CD4-positive, alpha-beta T cell treated with Interleukin-15 for 1 hour (primary cell): ENCODE measurements at regions not wholly inside any gene's neighbourhood (a gene's known extent, or its start where the extent isn't known, plus 50 kb on each side); places are given as distances from the start of the nearest gene placed in this dataset.
A peak's percentile ranks its signal among the peaks of the same experiment; 100 is the strongest.

Experiments
- DNase-seq: peaks from one replicate; pipeline ENCODE4 v3.0.0-alpha.2; 2020

- no peak for DNase-seq
Measured at GRCh38 chr15:31474059-31474868, 147.6 kb downstream of the KLF13 start.

GRCh38 chr15:31476236-31476810, 149.7 kb downstream of the KLF13 start:
- DNase-seq: no peak

GRCh38 chr15:31476866-31477265, 150.2 kb downstream of the KLF13 start:
- DNase-seq: no peak

GRCh38 chr15:31477301-31477700, 150.7 kb downstream of the KLF13 start:
- DNase-seq: no peak

- DNase-seq: no peak
Measured at GRCh38 chr15:31477851-31478701, 151.4 kb downstream of the KLF13 start.

- DNase-seq: no peak
Measured at GRCh38 chr15:31478702-31479221, 152.1 kb downstream of the KLF13 start.

GRCh38 chr15:31480356-31481025, 153.9 kb downstream of the KLF13 start:
- DNase-seq: no peak

- DNase-seq: no peak
Measured at GRCh38 chr15:31481142-31481541, 154.5 kb downstream of the KLF13 start.

GRCh38 chr15:31482122-31482922, 155.7 kb downstream of the KLF13 start:
- no peak for DNase-seq

- DNase-seq: peak; percentile 30
Measured at GRCh38 chr15:31483053-31483985, 156.7 kb downstream of the KLF13 start.

- DNase-seq: peak; percentile 38
Measured at GRCh38 chr15:31483986-31484951, 157.6 kb downstream of the KLF13 start.

- no peak for DNase-seq
Measured at GRCh38 chr15:31484986-31485385, 158.4 kb downstream of the KLF13 start.

- DNase-seq: no peak
Measured at GRCh38 chr15:31485431-31485830, 158.8 kb downstream of the KLF13 start.

GRCh38 chr15:31485911-31486461, 159.4 kb downstream of the KLF13 start:
- DNase-seq: no peak

GRCh38 chr15:31486506-31486905, 159.9 kb downstream of the KLF13 start:
- DNase-seq: no peak

- no peak for DNase-seq
Measured at GRCh38 chr15:31486906-31487695, 160.5 kb downstream of the KLF13 start.

GRCh38 chr15:31487811-31488436, 161.3 kb downstream of the KLF13 start:
- no peak for DNase-seq
